DOHH2 (cell line): ENCODE measurements at regions not wholly inside any gene's neighbourhood (a gene's known extent, or its start where the extent isn't known, plus 50 kb on each side); places are given as distances from the start of the nearest gene placed in this dataset.

Experiments
- EZH2phosphoT487 ChIP-seq: fragments of 200-600 bp; sonication (generic); IDR thresholded peaks from 2 replicates; pipeline ENCODE4 v1.6.1; 2017; ENCODE audit warnings: borderline replicate concordance, mild to moderate bottlenecking, antibody characterized with exemption, low read length, moderate library complexity, mixed read lengths
- TF ChIP-seq, protein P1 (sequence below): fragments of 200-600 bp; sonication (generic); IDR thresholded peaks from one replicate; pipeline ENCODE4 v1.5.1; 2014; ENCODE audit warnings: antibody characterized with exemption, mild to moderate bottlenecking, low read depth, low read length; ENCODE audit not compliant: poor library complexity, severe bottlenecking

DNA sequence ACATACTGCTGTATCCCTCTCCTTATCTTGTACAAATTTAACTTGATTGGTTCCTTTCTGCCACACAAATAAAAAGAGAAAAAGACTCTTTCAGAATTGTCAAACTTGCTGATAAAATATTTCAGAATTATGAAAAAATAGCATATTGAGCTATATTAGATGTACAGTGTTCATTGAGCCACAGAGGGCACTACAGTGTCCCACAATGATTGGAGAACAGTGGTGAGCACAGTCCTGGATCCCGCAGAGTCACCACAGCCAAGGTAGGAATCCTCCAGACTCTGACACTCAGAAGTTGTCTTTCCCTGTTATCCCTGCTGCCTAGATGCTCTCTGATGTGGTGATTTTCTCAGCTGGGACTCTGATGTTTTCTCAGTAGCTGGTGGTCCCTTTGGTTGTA lies 1281.3 kb upstream of the ZEB2 start:
- TF ChIP-seq, protein P1, sequence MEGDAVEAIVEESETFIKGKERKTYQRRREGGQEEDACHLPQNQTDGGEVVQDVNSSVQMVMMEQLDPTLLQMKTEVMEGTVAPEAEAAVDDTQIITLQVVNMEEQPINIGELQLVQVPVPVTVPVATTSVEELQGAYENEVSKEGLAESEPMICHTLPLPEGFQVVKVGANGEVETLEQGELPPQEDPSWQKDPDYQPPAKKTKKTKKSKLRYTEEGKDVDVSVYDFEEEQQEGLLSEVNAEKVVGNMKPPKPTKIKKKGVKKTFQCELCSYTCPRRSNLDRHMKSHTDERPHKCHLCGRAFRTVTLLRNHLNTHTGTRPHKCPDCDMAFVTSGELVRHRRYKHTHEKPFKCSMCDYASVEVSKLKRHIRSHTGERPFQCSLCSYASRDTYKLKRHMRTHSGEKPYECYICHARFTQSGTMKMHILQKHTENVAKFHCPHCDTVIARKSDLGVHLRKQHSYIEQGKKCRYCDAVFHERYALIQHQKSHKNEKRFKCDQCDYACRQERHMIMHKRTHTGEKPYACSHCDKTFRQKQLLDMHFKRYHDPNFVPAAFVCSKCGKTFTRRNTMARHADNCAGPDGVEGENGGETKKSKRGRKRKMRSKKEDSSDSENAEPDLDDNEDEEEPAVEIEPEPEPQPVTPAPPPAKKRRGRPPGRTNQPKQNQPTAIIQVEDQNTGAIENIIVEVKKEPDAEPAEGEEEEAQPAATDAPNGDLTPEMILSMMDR: no peak
- no peak for TF ChIP-seq EZH2phosphoT487
